ENCODE measurements at regions not wholly inside any gene's neighbourhood (a gene's known extent, or its start where the extent isn't known, plus 50 kb on each side); places are given as distances from the start of the nearest gene placed in this dataset.

- H3K27me3 ChIP-seq: no peaks in the 10 kb centered on the region
- no peak overlapping the region for H3K4me3 ChIP-seq
- H3K27ac ChIP-seq: no peak overlapping the region
- DNase-seq: no peak
- H3K4me1 ChIP-seq: no peaks in the 10 kb centered on the region
- intact Hi-C loops (cut with DNase I): no loop called here
- H3K36me3 ChIP-seq: no peaks in the 10 kb centered on the region
- no peaks in the 10 kb centered on the region for H3K9me3 ChIP-seq
- ATAC-seq: no peak
- no peak for TF ChIP-seq CTCF (IDR thresholded peaks at IDR 0.05)
These were observed 420.2 kb upstream of the ROBO1 start for GRCh38 chr3:80187981-80188380.

GRCh38 chr3:80159990-80160506 is 392.2 kb upstream of the ROBO1 start:
- Histone ChIP-seq H3K4me1 (no peaks in the 10 kb centered on the region), H3K27me3 (no peaks in the 10 kb centered on the region), H3K27ac (no peak overlapping the region), H3K9me3 (no peaks in the 10 kb centered on the region), H3K36me3 (no peaks in the 10 kb centered on the region), H3K4me3 (no peak overlapping the region)
- DNase-seq: no peak
- intact Hi-C loops (cut with DNase I): no loop called here
- no peak for ATAC-seq
- no peak for TF ChIP-seq CTCF (IDR thresholded peaks at IDR 0.05)

GRCh38 chr3:80158332-80158731 is 390.5 kb upstream of the ROBO1 start:
- intact Hi-C loops (cut with DNase I): no loop called here

GRCh38 chr3:80157546-80157945 is 389.7 kb upstream of the ROBO1 start:
- H3K36me3 ChIP-seq: no peaks in the 10 kb centered on the region
- no peaks in the 10 kb centered on the region for H3K4me1 ChIP-seq
- H3K27me3 ChIP-seq: no peaks in the 10 kb centered on the region
- intact Hi-C loops (cut with DNase I): no loop called here
- TF ChIP-seq CTCF (IDR thresholded peaks at IDR 0.05): no peak
- no peak overlapping the region for H3K27ac ChIP-seq
- ATAC-seq: no peak
- DNase-seq: no peak
- H3K9me3 ChIP-seq: no peaks in the 10 kb centered on the region
- H3K4me3 ChIP-seq: no peak overlapping the region

More at GRCh38 chr3:80158332-80158731, 390.5 kb upstream of the ROBO1 start:
- Histone ChIP-seq H3K4me3 (no peak overlapping the region), H3K4me1 (no peaks in the 10 kb centered on the region), H3K27me3 (no peaks in the 10 kb centered on the region), H3K27ac (no peak overlapping the region), H3K36me3 (no peaks in the 10 kb centered on the region), H3K9me3 (no peaks in the 10 kb centered on the region)
- no peak for TF ChIP-seq CTCF (IDR thresholded peaks at IDR 0.05)
- ATAC-seq (no peak), DNase-seq (no peak)

- ATAC-seq: no peak
- H3K27me3 ChIP-seq: no peaks in the 10 kb centered on the region
- H3K4me1 ChIP-seq: no peaks in the 10 kb centered on the region
- no peak for DNase-seq
- H3K4me3 ChIP-seq: no peak overlapping the region
- TF ChIP-seq CTCF (IDR thresholded peaks at IDR 0.05): no peak
- H3K9me3 ChIP-seq: no peaks in the 10 kb centered on the region
- intact Hi-C loops (cut with DNase I): no loop called here
- no peak overlapping the region for H3K27ac ChIP-seq
- no peaks in the 10 kb centered on the region for H3K36me3 ChIP-seq
These were observed 384.9 kb upstream of the ROBO1 start for GRCh38 chr3:80152692-80153091.

GRCh38 chr3:80142714-80143113 is 374.9 kb upstream of the ROBO1 start:
- ATAC-seq (no peak), DNase-seq (no peak)
- Histone ChIP-seq H3K4me1 (no peaks in the 10 kb centered on the region), H3K27me3 (no peaks in the 10 kb centered on the region), H3K36me3 (no peaks in the 10 kb centered on the region), H3K9me3 (no peaks in the 10 kb centered on the region), H3K27ac (no peak overlapping the region), H3K4me3 (no peak overlapping the region)
- intact Hi-C loops (cut with DNase I): no loop called here
- TF ChIP-seq CTCF (IDR thresholded peaks at IDR 0.05): no peak

Measured in upper lobe of right lung (tissue), 1 donor.